ENCODE measurements at regions not wholly inside any gene's neighbourhood (a gene's known extent, or its start where the extent isn't known, plus 50 kb on each side); places are given as distances from the start of the nearest gene placed in this dataset.

DNA sequence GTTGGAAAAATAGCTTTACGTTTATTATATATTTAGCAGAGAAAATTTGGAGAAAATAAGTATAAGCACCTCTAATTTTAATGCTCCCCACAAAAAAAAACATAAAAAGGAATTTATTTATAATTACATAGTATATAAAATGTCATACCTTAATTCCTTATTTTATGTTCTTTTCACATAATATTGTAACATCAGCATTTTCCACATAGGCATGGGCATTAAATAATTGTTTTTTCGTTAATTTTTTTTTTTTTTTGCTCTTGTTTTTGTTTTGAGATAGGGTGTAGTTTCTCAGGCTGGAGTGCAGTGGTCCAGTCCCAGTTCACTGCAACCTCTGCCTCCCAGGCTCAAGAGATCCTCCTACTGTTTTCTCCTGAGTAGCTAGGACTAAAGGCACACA is 329.8 kb upstream of the FOXG1 start:
- TF ChIP-seq, protein P1, sequence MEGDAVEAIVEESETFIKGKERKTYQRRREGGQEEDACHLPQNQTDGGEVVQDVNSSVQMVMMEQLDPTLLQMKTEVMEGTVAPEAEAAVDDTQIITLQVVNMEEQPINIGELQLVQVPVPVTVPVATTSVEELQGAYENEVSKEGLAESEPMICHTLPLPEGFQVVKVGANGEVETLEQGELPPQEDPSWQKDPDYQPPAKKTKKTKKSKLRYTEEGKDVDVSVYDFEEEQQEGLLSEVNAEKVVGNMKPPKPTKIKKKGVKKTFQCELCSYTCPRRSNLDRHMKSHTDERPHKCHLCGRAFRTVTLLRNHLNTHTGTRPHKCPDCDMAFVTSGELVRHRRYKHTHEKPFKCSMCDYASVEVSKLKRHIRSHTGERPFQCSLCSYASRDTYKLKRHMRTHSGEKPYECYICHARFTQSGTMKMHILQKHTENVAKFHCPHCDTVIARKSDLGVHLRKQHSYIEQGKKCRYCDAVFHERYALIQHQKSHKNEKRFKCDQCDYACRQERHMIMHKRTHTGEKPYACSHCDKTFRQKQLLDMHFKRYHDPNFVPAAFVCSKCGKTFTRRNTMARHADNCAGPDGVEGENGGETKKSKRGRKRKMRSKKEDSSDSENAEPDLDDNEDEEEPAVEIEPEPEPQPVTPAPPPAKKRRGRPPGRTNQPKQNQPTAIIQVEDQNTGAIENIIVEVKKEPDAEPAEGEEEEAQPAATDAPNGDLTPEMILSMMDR (IDR thresholded peaks at IDR 0.05; ENCODE audit: extremely low read depth, low read depth, low read length) = no peak
- no peaks in the 10 kb centered on the region for H4K20me1 ChIP-seq (ENCODE audit: insufficient read depth, low read length)
- H3K27me3 ChIP-seq (ENCODE audit: insufficient read depth, low read length) = no peaks in the 10 kb centered on the region
- H3K27ac ChIP-seq (ENCODE audit: low read depth, low read length) = no peak overlapping the region
- DNase-seq (ENCODE audit: insufficient read length, low spot score, missing footprints) = no peak
- H3K4me3 ChIP-seq (ENCODE audit: insufficient read depth, low read length) = no peak overlapping the region
- no peak overlapping the region for H2AFZ ChIP-seq (ENCODE audit: low read length)
- no peaks in the 10 kb centered on the region for H3K36me3 ChIP-seq (ENCODE audit: insufficient read depth, low read length)
- no peaks in the 10 kb centered on the region for H3K9me3 ChIP-seq (ENCODE audit: low read depth, low read length)
- H3K79me2 ChIP-seq (ENCODE audit: insufficient read depth, low read length) = no peaks in the 10 kb centered on the region
- H3K4me1 ChIP-seq (ENCODE audit: insufficient read depth, low read length) = no peaks in the 10 kb centered on the region
- no peak overlapping the region for H3K4me2 ChIP-seq (ENCODE audit: insufficient read depth, low read length)

DNA sequence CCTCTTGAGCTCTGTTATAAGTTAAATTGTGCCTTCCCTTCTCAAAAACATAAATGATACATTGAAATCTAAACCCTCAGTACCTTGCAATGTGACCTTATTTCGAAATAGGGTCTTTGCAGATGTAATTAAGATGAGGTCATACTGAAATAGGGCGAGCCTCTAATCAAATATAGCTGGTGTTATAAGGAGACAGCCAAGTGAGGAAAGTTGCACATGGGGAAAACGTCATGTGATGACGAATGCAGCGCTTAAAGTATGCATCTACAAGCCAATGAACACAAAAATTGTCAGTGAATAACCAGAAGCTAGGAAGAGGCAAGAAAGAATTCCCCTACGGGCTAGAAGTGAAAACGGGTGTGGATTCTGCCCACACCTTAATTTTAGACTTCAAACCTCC is 305.2 kb upstream of the FOXG1 start:
- Histone ChIP-seq H3K79me2 (ENCODE audit: insufficient read depth, low read length) (no peaks in the 10 kb centered on the region), H3K4me2 (ENCODE audit: insufficient read depth, low read length) (no peak overlapping the region), H3K27me3 (ENCODE audit: insufficient read depth, low read length) (no peaks in the 10 kb centered on the region), H3K27ac (ENCODE audit: low read depth, low read length) (no peak overlapping the region), H3K9me3 (ENCODE audit: low read depth, low read length) (peaks cover 1% of the 10 kb centered on the region), H3K4me1 (ENCODE audit: insufficient read depth, low read length) (no peaks in the 10 kb centered on the region), H4K20me1 (ENCODE audit: insufficient read depth, low read length) (no peaks in the 10 kb centered on the region), H3K4me3 (ENCODE audit: insufficient read depth, low read length) (no peak overlapping the region), H3K36me3 (ENCODE audit: insufficient read depth, low read length) (no peaks in the 10 kb centered on the region), H2AFZ (ENCODE audit: low read length) (no peak overlapping the region)
- no peak for DNase-seq (ENCODE audit: insufficient read length, low spot score, missing footprints)
- TF ChIP-seq, protein P1 (IDR thresholded peaks at IDR 0.05; ENCODE audit: extremely low read depth, low read depth, low read length) = no peak

DNA sequence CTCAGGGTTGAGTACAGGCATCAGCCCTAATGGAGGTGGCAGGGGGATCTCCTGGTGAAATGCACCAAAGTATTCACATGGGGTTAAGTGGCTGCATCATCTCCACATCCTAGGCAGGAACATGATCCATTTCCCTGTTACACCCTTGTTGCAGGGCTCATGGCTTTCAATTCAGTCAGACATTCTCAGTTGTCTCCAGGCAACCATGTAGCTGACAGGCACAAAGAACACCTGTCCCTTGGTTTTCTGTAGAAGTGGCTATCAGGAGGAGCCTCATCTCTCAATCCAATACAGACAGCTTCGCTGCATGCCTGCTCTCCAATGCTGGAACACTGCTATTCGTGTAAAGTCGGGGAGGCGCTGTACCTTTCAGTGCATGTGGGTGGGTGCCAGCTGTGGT is 299.0 kb upstream of the FOXG1 start:
- DNase-seq (ENCODE audit: insufficient read length, low spot score, missing footprints) = no peak
- no peak overlapping the region for H3K4me2 ChIP-seq (ENCODE audit: insufficient read depth, low read length)
- no peaks in the 10 kb centered on the region for H4K20me1 ChIP-seq (ENCODE audit: insufficient read depth, low read length)
- no peaks in the 10 kb centered on the region for H3K27me3 ChIP-seq (ENCODE audit: insufficient read depth, low read length)
- H3K4me3 ChIP-seq (ENCODE audit: insufficient read depth, low read length) = no peak overlapping the region
- H3K36me3 ChIP-seq (ENCODE audit: insufficient read depth, low read length) = no peaks in the 10 kb centered on the region
- H3K4me1 ChIP-seq (ENCODE audit: insufficient read depth, low read length) = no peaks in the 10 kb centered on the region
- TF ChIP-seq, protein P1 (IDR thresholded peaks at IDR 0.05; ENCODE audit: extremely low read depth, low read depth, low read length) = no peak
- H2AFZ ChIP-seq (ENCODE audit: low read length) = no peak overlapping the region
- no peak overlapping the region for H3K27ac ChIP-seq (ENCODE audit: low read depth, low read length)
- H3K9me3 ChIP-seq (ENCODE audit: low read depth, low read length) = peaks cover 3% of the 10 kb centered on the region
- no peaks in the 10 kb centered on the region for H3K79me2 ChIP-seq (ENCODE audit: insufficient read depth, low read length)

DNA sequence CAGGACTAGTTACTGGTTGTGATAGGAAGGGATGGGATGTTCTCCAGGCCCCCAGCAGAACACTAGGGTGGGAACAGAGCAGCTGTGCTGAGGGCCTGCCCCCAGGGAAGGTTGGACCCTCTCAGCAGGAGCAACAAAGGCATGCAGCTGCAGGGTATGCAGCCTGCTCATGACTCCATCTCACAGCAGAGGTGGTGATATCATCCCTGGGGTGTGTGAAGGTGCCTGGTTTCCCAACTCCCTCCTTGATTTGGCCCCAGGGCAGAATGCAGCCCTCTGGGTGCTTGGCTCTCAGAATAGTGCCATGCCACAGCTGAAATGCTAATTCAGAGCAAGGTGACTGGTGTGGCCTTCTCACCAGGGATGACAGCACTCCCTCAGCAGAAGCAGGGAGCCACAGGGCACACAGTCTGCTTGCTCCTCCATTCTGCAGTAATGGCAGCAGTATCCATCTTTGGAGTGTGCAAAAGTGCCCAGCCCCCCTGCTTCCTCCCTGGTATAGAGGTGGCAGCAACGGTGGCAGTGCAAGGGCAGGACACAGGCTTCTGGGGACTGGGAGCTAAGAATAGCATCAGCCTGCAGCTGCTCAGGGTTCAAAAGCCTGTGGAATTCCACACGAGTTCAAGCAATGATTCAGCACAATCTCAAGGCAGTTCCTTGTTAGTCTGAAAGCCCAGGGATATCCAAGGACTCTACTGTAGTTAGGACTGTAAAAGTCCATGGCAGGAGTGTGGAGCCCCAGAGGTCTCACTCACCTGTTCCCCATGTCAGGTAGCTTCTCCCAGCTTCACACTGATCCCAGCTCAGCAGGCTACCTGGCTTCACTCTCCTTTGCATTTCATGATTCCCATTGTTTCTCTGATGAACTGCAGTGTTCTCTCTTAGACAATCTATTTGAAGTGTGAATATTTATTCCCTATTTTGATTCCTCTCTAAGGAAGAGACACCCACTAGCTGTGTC is 298.1 kb upstream of the FOXG1 start:
- no peak overlapping the region for H2AFZ ChIP-seq (ENCODE audit: low read length)
- H3K4me3 ChIP-seq (ENCODE audit: insufficient read depth, low read length) = no peak overlapping the region
- no peaks in the 10 kb centered on the region for H3K27me3 ChIP-seq (ENCODE audit: insufficient read depth, low read length)
- H3K4me1 ChIP-seq (ENCODE audit: insufficient read depth, low read length) = no peaks in the 10 kb centered on the region
- H3K27ac ChIP-seq (ENCODE audit: low read depth, low read length) = no peak overlapping the region
- no peaks in the 10 kb centered on the region for H3K79me2 ChIP-seq (ENCODE audit: insufficient read depth, low read length)
- DNase-seq (ENCODE audit: insufficient read length, low spot score, missing footprints) = no peak
- no peaks in the 10 kb centered on the region for H4K20me1 ChIP-seq (ENCODE audit: insufficient read depth, low read length)
- peaks cover 3% of the 10 kb centered on the region for H3K9me3 ChIP-seq (ENCODE audit: low read depth, low read length)
- TF ChIP-seq, protein P1 (IDR thresholded peaks at IDR 0.05; ENCODE audit: extremely low read depth, low read depth, low read length) = no peak
- H3K4me2 ChIP-seq (ENCODE audit: insufficient read depth, low read length) = no peak overlapping the region
- H3K36me3 ChIP-seq (ENCODE audit: insufficient read depth, low read length) = no peaks in the 10 kb centered on the region
